ENCODE measurements at regions not wholly inside any gene's neighbourhood (a gene's known extent, or its start where the extent isn't known, plus 50 kb on each side); places are given as distances from the start of the nearest gene placed in this dataset.
A peak's percentile ranks its signal among the peaks of the same experiment; 100 is the strongest.

DNA sequence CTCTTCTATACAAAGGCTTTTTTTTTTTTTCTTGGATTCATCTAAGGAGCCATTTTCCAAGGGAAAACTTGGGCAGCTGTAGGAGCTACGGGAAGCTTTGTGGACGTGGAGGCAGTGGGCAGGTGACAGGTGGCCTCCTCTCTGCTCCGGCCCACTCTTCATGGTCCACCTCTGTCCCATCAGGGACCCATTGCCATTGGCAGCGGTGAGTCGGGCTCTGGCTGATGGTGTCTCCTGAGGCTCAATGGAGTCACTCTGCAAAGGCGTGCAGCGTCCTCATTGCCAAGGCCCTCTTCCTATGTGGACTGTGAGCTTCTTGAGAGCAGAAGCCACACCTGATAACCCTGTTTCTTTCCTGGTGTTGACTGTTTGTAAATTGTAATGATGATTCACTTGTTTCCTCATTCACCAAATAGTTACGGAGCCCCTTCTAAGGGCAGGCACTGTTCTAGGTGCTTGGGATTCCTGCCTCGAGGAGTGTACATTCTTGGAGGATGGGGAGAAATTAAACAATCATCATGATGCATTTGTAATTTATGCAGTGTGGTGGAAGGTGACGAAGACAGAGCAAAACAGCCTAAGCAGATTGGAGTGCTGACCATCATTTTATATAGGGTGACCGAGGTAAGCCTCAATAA is 240.3 kb upstream of the HS6ST1 start:
- H3K4me3 ChIP-seq (replicated peaks; ENCODE audit: low read depth, low read length), result no peak overlapping the region
- no peak for TF ChIP-seq CTCF (IDR thresholded peaks at IDR 0.05; ENCODE audit: low read length, missing control alignments)
- no peak for DNase-seq (ENCODE audit: low read depth)

DNA sequence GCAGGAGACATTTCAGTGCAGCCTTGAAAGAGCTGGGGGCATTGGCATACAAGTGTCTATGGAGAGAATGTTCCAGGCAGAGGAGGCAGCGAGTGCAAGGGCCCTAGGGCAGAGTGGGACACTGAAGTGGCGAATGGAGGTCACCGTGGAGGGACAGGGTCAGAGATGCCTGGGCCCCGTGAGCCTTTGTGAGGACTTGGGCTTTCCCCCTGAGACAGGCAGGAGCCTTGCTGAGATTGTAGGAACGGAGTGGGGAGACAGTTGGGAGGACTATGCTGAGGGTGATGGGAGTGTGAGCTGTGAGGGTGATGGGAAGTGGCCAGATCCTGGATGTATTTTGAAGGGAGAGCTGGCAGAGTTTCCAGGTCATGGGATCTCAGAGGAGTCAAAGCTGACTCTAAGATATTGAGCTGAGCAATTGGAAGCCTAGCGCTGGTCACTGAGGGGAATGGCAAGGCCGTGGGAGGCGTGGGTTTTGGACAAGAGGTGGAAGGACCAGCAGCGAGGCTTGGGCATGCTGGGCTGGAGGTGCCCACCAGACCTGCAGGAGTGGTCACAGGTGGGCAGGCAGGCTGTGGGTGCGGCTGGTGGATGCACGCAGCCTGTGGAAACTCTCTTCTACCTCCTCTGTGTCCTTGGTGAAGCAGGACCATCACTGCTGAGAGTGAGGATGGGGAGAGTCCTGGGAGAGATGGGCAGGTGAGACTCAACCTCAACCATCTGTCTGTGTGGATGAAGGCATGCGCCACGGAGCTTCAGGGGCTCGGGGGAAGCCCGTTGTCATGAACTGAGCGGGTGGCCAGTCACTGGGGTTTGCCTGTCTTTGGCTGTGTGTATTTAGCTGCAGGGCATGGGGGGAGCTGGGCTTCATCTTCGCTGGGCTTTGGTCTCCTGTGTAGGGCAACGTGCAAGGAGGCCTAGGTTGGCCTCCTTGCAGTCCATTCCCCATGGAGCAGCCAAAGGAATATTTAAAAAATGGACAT is 241.2 kb upstream of the HS6ST1 start:
- H3K4me3 ChIP-seq (replicated peaks; ENCODE audit: low read depth, low read length), result no peak overlapping the region
- TF ChIP-seq CTCF (IDR thresholded peaks at IDR 0.05; ENCODE audit: low read length, missing control alignments), result no peak
- DNase-seq (ENCODE audit: low read depth), result no peak

DNA sequence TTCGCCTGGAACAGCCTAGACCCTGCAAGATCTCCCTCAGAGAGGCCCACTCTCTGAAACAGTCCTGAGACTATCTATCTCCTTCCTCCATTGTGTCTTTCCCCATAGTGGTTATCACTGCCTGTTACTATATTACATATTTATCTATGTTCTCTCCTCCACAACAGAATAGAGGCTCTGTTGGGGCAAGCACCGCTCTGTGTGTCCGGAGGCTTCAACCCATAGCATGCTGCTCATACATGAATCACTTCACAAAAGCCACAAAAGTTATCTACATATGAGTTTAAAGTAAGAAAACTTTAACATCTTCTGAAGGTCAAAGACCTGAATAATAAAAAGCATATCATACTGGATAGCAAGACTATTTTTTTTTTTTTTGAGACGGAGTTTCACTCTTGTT is 242.1 kb upstream of the HS6ST1 start:
- DNase-seq (ENCODE audit: low read depth), result no peak
- no peak for TF ChIP-seq CTCF (IDR thresholded peaks at IDR 0.05; ENCODE audit: low read length, missing control alignments)
- H3K4me3 ChIP-seq (replicated peaks; ENCODE audit: low read depth, low read length), result no peak overlapping the region

- no peak overlapping the region for H3K4me3 ChIP-seq (replicated peaks; ENCODE audit: low read depth, low read length)
- DNase-seq (ENCODE audit: low read depth), result peak; percentile 53
- no peak for TF ChIP-seq CTCF (IDR thresholded peaks at IDR 0.05; ENCODE audit: low read length, missing control alignments)
These were observed 244.0 kb upstream of the HS6ST1 start for GRCh38 chr2:128562471-128563347.

GRCh38 chr2:128563348-128563687 is 244.7 kb upstream of the HS6ST1 start:
- DNase-seq (ENCODE audit: low read depth), result peak; percentile 97
- no peak for TF ChIP-seq CTCF (IDR thresholded peaks at IDR 0.05; ENCODE audit: low read length, missing control alignments)
- no peak overlapping the region for H3K4me3 ChIP-seq (replicated peaks; ENCODE audit: low read depth, low read length)

- TF ChIP-seq CTCF (IDR thresholded peaks at IDR 0.05; ENCODE audit: low read length, missing control alignments), result no peak
- H3K4me3 ChIP-seq (replicated peaks; ENCODE audit: low read depth, low read length), result no peak overlapping the region
- DNase-seq (ENCODE audit: low read depth), result no peak
These were observed 245.5 kb upstream of the HS6ST1 start for GRCh38 chr2:128564131-128564530.
